ENCODE measurements at regions not wholly inside any gene's neighbourhood (a gene's known extent, or its start where the extent isn't known, plus 50 kb on each side); places are given as distances from the start of the nearest gene placed in this dataset.

GRCh38 chr4:114034189-114034588, 54.7 kb upstream of the ARSJ start:
- no peak for TF ChIP-seq CTCF (IDR thresholded peaks at IDR 0.05)
- no peak for TF ChIP-seq IRF1 (CRISPR knock-in tag; IDR thresholded peaks at IDR 0.05)
- TF ChIP-seq MAX (CRISPR knock-in tag; IDR thresholded peaks at IDR 0.05) = no peak
- TF ChIP-seq ZSCAN18 (CRISPR knock-in tag; IDR thresholded peaks at IDR 0.05) = no peak
- no peak for TF ChIP-seq E2F1 (CRISPR knock-in tag; IDR thresholded peaks at IDR 0.05)
- no peak for TF ChIP-seq TEAD4 (CRISPR knock-in tag; IDR thresholded peaks at IDR 0.05)
- TF ChIP-seq ELF4 (CRISPR knock-in tag; IDR thresholded peaks at IDR 0.05; ENCODE audit: low read depth) = no peak
- no peak for TF ChIP-seq PREB (CRISPR knock-in tag; IDR thresholded peaks at IDR 0.05; ENCODE audit: borderline replicate concordance)
- TF ChIP-seq TCF7 (CRISPR knock-in tag; IDR thresholded peaks at IDR 0.05; ENCODE audit: low read depth) = no peak
- no peak for TF ChIP-seq CREB1 (CRISPR knock-in tag; IDR thresholded peaks at IDR 0.05)
- no peak for TF ChIP-seq RORB (CRISPR knock-in tag; IDR thresholded peaks at IDR 0.05)
- no peak for TF ChIP-seq ATF2 (CRISPR knock-in tag; IDR thresholded peaks at IDR 0.05; ENCODE audit: borderline replicate concordance, low read depth)
- no peak for TF ChIP-seq ATF1 (CRISPR knock-in tag; IDR thresholded peaks at IDR 0.05)
- no peak for TF ChIP-seq SOX15 (CRISPR knock-in tag; IDR thresholded peaks at IDR 0.05)

Data from WTC11 (cell line).